Keratinocyte (primary cell): ENCODE measurements at regions not wholly inside any gene's neighbourhood (a gene's known extent, or its start where the extent isn't known, plus 50 kb on each side); places are given as distances from the start of the nearest gene placed in this dataset.

Experiments
- DNase-seq: peaks from one replicate; pipeline ENCODE4 v3.0.0-alpha.2; 2011; ENCODE audit warnings: low read depth, missing footprints, low spot score
- FAIRE-seq: peaks from 2 replicates; lab custom pipeline; 2011; peaks lifted over from hg19 to GRCh38; lab: Jason Lieb, UNC
- H2AFZ ChIP-seq: 2 replicates; pipeline ENCODE4 v1.6.0; 2012; ENCODE audit warnings: low read length, control low read depth, inconsistent platforms; ENCODE audit not compliant: control insufficient read depth
- H3K27ac ChIP-seq: 2 replicates; pipeline ENCODE4 v1.5.1; 2011; ENCODE audit warnings: low read length; ENCODE audit not compliant: control insufficient read depth, insufficient read depth
- H3K27me3 ChIP-seq: 3 replicates; pipeline ENCODE4 v1.6.0; 2011; ENCODE audit warnings: low read length; ENCODE audit not compliant: control insufficient read depth, insufficient read depth; ENCODE audit errors: extremely low read depth
- H3K36me3 ChIP-seq, 2 experiments: 2 replicates in 1 of 2; 3 replicates in 1 of 2; pipeline ENCODE4 v1.5.1; 2011; ENCODE audit warnings: low read length in 2 of 2, mild to moderate bottlenecking in 1 of 2; ENCODE audit not compliant: control insufficient read depth in 2 of 2, insufficient read depth in 2 of 2; ENCODE audit errors: extremely low read depth in 1 of 2
- H3K4me1 ChIP-seq: 3 replicates; pipeline ENCODE4 v1.5.1; 2011; ENCODE audit warnings: low read length; ENCODE audit not compliant: control insufficient read depth, insufficient read depth; ENCODE audit errors: extremely low read depth
- H3K4me2 ChIP-seq: 3 replicates; pipeline ENCODE4 v1.6.0; 2011; ENCODE audit warnings: low read depth, low read length; ENCODE audit not compliant: control insufficient read depth, insufficient read depth; ENCODE audit errors: extremely low read depth
- H3K4me3 ChIP-seq, 3 experiments: fragments of 200-600 bp in 1 of 3; sonication (generic) in 1 of 3; 2 replicates in 2 of 3; 3 replicates in 1 of 3; pipeline ENCODE4 v1.5.1; 2011 to 2016; ENCODE audit warnings: low read length in 3 of 3, mild to moderate bottlenecking in 3 of 3, control low read depth in 2 of 3, inconsistent platforms in 1 of 3, low read depth in 1 of 3, mixed read lengths in 1 of 3, mixed run types in 1 of 3, moderate library complexity in 1 of 3; ENCODE audit not compliant: control insufficient read depth in 2 of 3, insufficient read depth in 2 of 3; ENCODE audit errors: extremely low read depth in 1 of 3
- H3K79me2 ChIP-seq: 2 replicates; pipeline ENCODE4 v1.6.0; 2012; ENCODE audit warnings: low read length; ENCODE audit not compliant: control insufficient read depth, insufficient read depth
- H3K9ac ChIP-seq: 3 replicates; pipeline ENCODE4 v1.6.0; 2011; ENCODE audit warnings: low read length; ENCODE audit not compliant: control insufficient read depth, insufficient read depth; ENCODE audit errors: extremely low read depth
- H3K9me1 ChIP-seq: 3 replicates; pipeline ENCODE4 v1.6.0; 2011; ENCODE audit warnings: low read length; ENCODE audit not compliant: control insufficient read depth, insufficient read depth; ENCODE audit errors: extremely low read depth
- H3K9me3 ChIP-seq: 2 replicates; pipeline ENCODE4 v1.5.1; 2012; ENCODE audit warnings: low read depth, low read length; ENCODE audit not compliant: control insufficient read depth
- H4K20me1 ChIP-seq: 3 replicates; pipeline ENCODE4 v1.6.0; 2011; ENCODE audit warnings: low read length; ENCODE audit not compliant: control insufficient read depth, insufficient read depth; ENCODE audit errors: extremely low read depth
- CTCF ChIP-seq, 3 experiments: IDR thresholded peaks in 1 of 3; conservative IDR thresholded peaks in 1 of 3; optimal IDR thresholded peaks in 1 of 3; 2 replicates in 2 of 3; 3 replicates in 1 of 3; pipeline versions ENCODE3 to v1.5.1; 2011; ENCODE audit warnings: low read length in 3 of 3, mild to moderate bottlenecking in 3 of 3, moderate library complexity in 2 of 3, control low read depth in 1 of 3, inconsistent platforms in 1 of 3; ENCODE audit not compliant: insufficient read depth in 2 of 3; ENCODE audit errors: extremely low read depth in 1 of 3
- EZH2 ChIP-seq: IDR thresholded peaks from one replicate; pipeline ENCODE4 v1.6.1; 2012; ENCODE audit warnings: inconsistent platforms, mild to moderate bottlenecking, low read length, moderate library complexity
- dilution Hi-C: fragments of 300-500 bp; cut with MboI; formaldehyde crosslinking; loops from one replicate; pipeline ENCODE4 v1.7.0; 2020; ENCODE audit warnings: low sequenced_read_pairs; ENCODE audit not compliant: extremely low pct_ligation_motif_present

DNA sequence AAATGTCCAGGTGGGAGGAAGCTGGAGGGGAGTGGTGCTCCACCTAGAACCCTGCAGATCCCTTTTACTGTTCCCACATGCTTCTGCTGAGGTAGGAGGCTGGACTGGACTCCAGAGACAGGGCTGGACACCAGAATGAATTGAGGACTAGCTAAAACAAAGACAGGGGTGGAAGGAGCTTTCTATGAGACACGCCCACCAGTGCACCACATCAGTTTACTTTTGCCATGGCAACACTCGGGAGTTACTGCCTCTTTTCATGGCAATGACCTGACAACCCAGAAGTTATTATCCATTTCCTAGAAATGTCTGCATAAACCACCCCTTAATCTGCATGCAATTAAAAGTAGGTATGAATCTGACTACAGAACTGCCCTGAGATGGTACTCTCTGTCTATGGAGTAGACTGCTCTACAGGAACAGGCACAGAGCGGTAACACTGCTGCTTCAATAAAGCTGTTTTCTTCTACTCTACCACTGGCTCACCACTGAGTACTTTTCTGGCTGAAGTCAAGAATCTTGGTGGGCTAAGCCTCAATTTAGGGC lies 211.7 kb downstream of the TFAP2C start:
- FAIRE-seq: no peak
- H3K27ac ChIP-seq: no peak overlapping the region
- peaks cover 11% of the 10 kb centered on the region for H3K4me1 ChIP-seq
- H3K27me3 ChIP-seq: peaks cover 37% of the 10 kb centered on the region
- TF ChIP-seq EZH2 (no peak), CTCF (optimal IDR thresholded peaks at IDR 0.05 in 1 of 3, IDR thresholded peaks at IDR 0.05 in 1 of 3, conservative IDR thresholded peaks at IDR 0.05 in 1 of 3; ENCODE audit: extremely low read depth in 1 of 3, insufficient read depth in 2 of 3, low read length in 3 of 3) (no peak)
- H3K9ac ChIP-seq: no peak overlapping the region
- H2AFZ ChIP-seq: no peak overlapping the region
- no peaks in the 10 kb centered on the region for H3K79me2 ChIP-seq
- no peaks in the 10 kb centered on the region for H4K20me1 ChIP-seq
- DNase-seq: no peak
- no peaks in the 10 kb centered on the region for H3K36me3 ChIP-seq
- H3K4me2 ChIP-seq: no peak overlapping the region
- H3K9me3 ChIP-seq: no peaks in the 10 kb centered on the region
- dilution Hi-C loops: no loop called here
- no peak overlapping the region for H3K4me3 ChIP-seq
- no peaks in the 10 kb centered on the region for H3K9me1 ChIP-seq

DNA sequence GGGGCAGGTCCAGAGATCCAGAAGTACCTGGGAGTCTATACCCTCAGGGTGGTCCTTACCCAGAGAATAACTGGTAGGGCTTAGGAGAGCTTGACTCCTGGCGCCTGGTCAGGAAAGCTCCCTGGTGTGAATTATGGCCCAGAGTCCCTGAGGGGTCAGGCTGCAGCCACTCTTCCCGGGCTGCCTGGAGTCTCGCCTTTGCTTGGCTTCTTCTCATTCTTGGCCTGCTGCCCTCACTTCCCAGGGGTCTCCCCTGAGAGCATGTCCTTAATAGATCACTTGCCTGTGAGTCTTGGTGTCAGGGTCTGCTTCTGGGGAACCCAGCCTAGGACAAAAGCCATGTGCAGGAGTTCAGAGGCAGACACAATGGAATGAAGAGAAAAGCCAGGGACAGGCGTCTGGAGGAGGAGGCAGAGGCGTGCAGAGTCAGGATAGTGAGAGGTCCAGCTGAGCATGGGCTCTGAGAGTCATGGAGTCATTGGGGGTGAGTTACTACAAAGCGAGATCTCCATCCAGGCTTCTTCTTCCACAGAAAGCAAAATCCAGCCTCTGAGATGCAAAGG lies 212.3 kb downstream of the TFAP2C start:
- peaks cover 11% of the 10 kb centered on the region for H3K4me1 ChIP-seq
- H2AFZ ChIP-seq: no peak overlapping the region
- peaks cover 30% of the 10 kb centered on the region for H3K27me3 ChIP-seq
- H3K27ac ChIP-seq: no peak overlapping the region
- no peaks in the 10 kb centered on the region for H3K9me3 ChIP-seq
- dilution Hi-C loops: no loop called here
- no peaks in the 10 kb centered on the region for H4K20me1 ChIP-seq
- no peak overlapping the region for H3K4me3 ChIP-seq
- H3K9ac ChIP-seq: no peak overlapping the region
- TF ChIP-seq EZH2 (no peak), CTCF (optimal IDR thresholded peaks at IDR 0.05 in 1 of 3, IDR thresholded peaks at IDR 0.05 in 1 of 3, conservative IDR thresholded peaks at IDR 0.05 in 1 of 3; ENCODE audit: extremely low read depth in 1 of 3, insufficient read depth in 2 of 3, low read length in 3 of 3) (no peak)
- H3K9me1 ChIP-seq: no peaks in the 10 kb centered on the region
- DNase-seq (no peak), FAIRE-seq (no peak)
- no peak overlapping the region for H3K4me2 ChIP-seq
- no peaks in the 10 kb centered on the region for H3K79me2 ChIP-seq
- no peaks in the 10 kb centered on the region for H3K36me3 ChIP-seq
